ENCODE measurements at regions not wholly inside any gene's neighbourhood (a gene's known extent, or its start where the extent isn't known, plus 50 kb on each side); places are given as distances from the start of the nearest gene placed in this dataset.
"Not testable (repeated sequence)": the region's sequence is repeated elsewhere in the genome, so short reads cannot be mapped to it uniquely, and the experiment has no call there.

DNA sequence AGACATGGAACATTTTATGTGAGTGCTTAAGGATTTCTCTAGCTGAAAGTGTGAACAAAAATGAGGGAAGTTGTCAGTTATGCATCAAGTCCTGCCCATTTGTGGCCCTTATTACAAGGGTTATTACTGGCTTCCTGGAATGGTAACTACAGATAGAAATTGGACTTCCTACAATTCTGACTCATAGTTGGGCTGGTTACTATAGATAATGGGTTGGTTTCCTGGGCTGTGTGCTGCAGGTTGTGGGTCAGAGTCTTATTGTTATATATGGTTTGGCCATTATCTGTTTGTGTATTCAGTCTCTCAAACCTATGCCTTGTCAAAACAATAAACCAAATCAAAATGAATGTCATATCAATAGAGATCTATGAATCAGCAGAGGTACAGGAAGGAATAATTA is 313.7 kb downstream of the ADAMTS20 start:
- no peak for DNase-seq (ENCODE audit: extremely low spot score, unreplicated experiment)
- H3K36me3 Mint-ChIP-seq (ENCODE audit: unreplicated experiment) = no peaks in the 10 kb centered on the region
- H3K27ac Mint-ChIP-seq (ENCODE audit: unreplicated experiment) = no peak overlapping the region
- peaks cover 5% of the 10 kb centered on the region for H3K9me3 Mint-ChIP-seq (ENCODE audit: unreplicated experiment)
- TF ChIP-seq, protein P1, sequence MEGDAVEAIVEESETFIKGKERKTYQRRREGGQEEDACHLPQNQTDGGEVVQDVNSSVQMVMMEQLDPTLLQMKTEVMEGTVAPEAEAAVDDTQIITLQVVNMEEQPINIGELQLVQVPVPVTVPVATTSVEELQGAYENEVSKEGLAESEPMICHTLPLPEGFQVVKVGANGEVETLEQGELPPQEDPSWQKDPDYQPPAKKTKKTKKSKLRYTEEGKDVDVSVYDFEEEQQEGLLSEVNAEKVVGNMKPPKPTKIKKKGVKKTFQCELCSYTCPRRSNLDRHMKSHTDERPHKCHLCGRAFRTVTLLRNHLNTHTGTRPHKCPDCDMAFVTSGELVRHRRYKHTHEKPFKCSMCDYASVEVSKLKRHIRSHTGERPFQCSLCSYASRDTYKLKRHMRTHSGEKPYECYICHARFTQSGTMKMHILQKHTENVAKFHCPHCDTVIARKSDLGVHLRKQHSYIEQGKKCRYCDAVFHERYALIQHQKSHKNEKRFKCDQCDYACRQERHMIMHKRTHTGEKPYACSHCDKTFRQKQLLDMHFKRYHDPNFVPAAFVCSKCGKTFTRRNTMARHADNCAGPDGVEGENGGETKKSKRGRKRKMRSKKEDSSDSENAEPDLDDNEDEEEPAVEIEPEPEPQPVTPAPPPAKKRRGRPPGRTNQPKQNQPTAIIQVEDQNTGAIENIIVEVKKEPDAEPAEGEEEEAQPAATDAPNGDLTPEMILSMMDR (IDR thresholded peaks at IDR 0.05) = no peak
- no peaks in the 10 kb centered on the region for H3K4me1 Mint-ChIP-seq (ENCODE audit: unreplicated experiment)
- H3K4me3 Mint-ChIP-seq (ENCODE audit: unreplicated experiment) = no peak overlapping the region
- H3K27me3 Mint-ChIP-seq (ENCODE audit: unreplicated experiment) = peaks cover 9% of the 10 kb centered on the region

DNA sequence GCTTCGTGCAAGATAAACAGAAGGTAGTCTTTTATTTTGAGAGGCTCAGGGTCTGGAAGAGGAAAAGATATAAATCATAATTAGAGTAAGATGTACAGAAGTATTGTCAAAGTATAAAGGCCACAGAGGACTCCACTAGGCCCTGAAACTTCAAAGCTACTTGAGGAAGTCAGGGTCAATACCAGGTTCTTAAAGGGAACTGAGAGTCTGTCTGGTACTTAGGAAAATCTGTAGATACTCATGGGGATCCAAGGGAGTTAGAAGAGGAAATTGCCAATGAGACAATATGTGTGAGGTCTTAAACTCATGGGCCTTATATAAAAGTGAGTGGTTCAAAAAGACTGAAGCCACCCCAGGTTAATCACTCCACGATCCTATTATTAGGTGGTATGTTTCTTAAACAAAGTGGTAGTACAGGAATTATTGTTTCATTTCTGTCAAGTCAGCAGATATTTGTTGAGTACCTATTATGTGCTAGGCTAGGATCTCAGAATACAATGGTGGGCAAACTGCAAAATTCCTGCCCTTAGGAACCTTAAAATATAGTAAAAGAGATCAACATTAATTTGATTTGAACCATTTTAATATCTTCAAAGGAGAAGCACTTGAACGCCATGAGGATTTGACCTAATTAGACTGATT is 314.6 kb downstream of the ADAMTS20 start:
- Mint-ChIP-seq H3K27ac (ENCODE audit: unreplicated experiment) (no peak overlapping the region), H3K36me3 (ENCODE audit: unreplicated experiment) (no peaks in the 10 kb centered on the region), H3K4me1 (ENCODE audit: unreplicated experiment) (no peaks in the 10 kb centered on the region), H3K27me3 (ENCODE audit: unreplicated experiment) (peaks cover 9% of the 10 kb centered on the region), H3K9me3 (ENCODE audit: unreplicated experiment) (peaks cover 5% of the 10 kb centered on the region), H3K4me3 (ENCODE audit: unreplicated experiment) (no peak overlapping the region)
- TF ChIP-seq, protein P1 (IDR thresholded peaks at IDR 0.05) = no peak
- no peak for DNase-seq (ENCODE audit: extremely low spot score, unreplicated experiment)

DNA sequence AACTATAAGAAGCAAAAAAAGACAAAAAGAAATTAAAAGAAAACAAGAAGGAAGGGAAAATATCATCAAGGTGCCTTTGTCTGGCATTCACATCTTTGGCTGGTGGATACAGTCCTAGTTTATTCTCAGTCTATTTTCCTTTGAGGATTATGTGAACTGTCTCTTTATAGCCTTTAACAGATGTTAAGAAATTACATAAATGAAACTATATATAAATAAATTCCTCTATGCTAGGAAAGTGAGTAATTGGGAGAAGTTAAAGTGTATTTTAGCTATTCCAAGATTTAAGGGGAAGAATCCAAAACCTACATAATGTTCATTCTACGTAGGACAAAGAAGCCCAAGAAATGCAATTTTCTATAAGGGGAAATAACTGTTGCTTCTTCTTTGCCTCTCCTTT is 316.3 kb downstream of the ADAMTS20 start:
- no peaks in the 10 kb centered on the region for H3K4me1 Mint-ChIP-seq (ENCODE audit: unreplicated experiment)
- H3K27ac Mint-ChIP-seq (ENCODE audit: unreplicated experiment) = no peak overlapping the region
- TF ChIP-seq, protein P1 (IDR thresholded peaks at IDR 0.05) = no peak
- no peaks in the 10 kb centered on the region for H3K36me3 Mint-ChIP-seq (ENCODE audit: unreplicated experiment)
- H3K27me3 Mint-ChIP-seq (ENCODE audit: unreplicated experiment) = peaks cover 7% of the 10 kb centered on the region
- H3K4me3 Mint-ChIP-seq (ENCODE audit: unreplicated experiment) = no peak overlapping the region
- H3K9me3 Mint-ChIP-seq (ENCODE audit: unreplicated experiment) = peaks cover 5% of the 10 kb centered on the region
- DNase-seq (ENCODE audit: extremely low spot score, unreplicated experiment) = no peak

DNA sequence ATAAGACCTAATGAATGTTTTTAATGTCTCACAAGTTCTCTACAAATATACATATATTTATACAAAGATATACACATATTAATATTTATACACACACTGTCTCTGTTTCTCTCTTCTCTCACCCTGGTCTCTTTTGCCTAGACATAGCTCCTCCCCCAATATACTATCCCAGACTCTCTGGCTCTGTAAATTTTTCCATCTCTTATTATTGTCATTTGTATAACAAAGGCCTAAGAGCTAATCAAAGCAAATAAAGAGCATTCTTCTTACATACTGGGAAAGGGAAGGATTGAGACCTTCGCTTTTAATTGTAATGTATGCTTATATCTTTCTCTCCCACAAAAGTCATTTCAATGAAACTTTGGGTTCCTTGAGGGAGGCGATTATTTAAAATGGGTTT is 318.1 kb downstream of the ADAMTS20 start:
- peaks cover 5% of the 10 kb centered on the region for H3K9me3 Mint-ChIP-seq (ENCODE audit: unreplicated experiment)
- H3K27ac Mint-ChIP-seq (ENCODE audit: unreplicated experiment) = no peak overlapping the region
- H3K27me3 Mint-ChIP-seq (ENCODE audit: unreplicated experiment) = peaks cover 7% of the 10 kb centered on the region
- no peaks in the 10 kb centered on the region for H3K36me3 Mint-ChIP-seq (ENCODE audit: unreplicated experiment)
- H3K4me3 Mint-ChIP-seq (ENCODE audit: unreplicated experiment) = no peak overlapping the region
- DNase-seq (ENCODE audit: extremely low spot score, unreplicated experiment) = no peak
- no peaks in the 10 kb centered on the region for H3K4me1 Mint-ChIP-seq (ENCODE audit: unreplicated experiment)
- TF ChIP-seq, protein P1 (IDR thresholded peaks at IDR 0.05) = no peak

DNA sequence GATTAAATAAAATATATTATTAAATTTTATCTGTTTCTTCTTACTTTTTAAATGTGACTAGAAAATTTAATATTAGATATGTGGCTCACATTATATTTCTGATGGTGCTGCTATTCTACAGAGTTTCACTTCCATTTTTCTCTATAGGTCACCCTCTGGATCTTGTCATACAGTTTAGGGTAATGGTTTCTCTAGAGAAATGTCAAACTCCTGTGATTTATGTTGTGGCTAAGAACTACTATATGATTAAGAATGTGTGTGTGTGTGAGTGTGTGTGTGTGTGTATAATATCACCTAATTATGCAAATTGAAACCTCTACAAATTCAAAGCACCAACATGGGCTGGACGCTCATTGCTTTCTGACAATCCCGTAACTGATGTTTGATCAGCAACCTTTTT is 325.9 kb downstream of the ADAMTS20 start:
- peaks cover 4% of the 10 kb centered on the region for H3K9me3 Mint-ChIP-seq (ENCODE audit: unreplicated experiment)
- no peak for DNase-seq (ENCODE audit: extremely low spot score, unreplicated experiment)
- H3K4me3 Mint-ChIP-seq (ENCODE audit: unreplicated experiment) = no peak overlapping the region
- TF ChIP-seq, protein P1 (IDR thresholded peaks at IDR 0.05) = no peak
- no peaks in the 10 kb centered on the region for H3K4me1 Mint-ChIP-seq (ENCODE audit: unreplicated experiment)
- H3K27ac Mint-ChIP-seq (ENCODE audit: unreplicated experiment) = no peak overlapping the region
- H3K27me3 Mint-ChIP-seq (ENCODE audit: unreplicated experiment) = peaks cover 17% of the 10 kb centered on the region
- H3K36me3 Mint-ChIP-seq (ENCODE audit: unreplicated experiment) = no peaks in the 10 kb centered on the region

DNA sequence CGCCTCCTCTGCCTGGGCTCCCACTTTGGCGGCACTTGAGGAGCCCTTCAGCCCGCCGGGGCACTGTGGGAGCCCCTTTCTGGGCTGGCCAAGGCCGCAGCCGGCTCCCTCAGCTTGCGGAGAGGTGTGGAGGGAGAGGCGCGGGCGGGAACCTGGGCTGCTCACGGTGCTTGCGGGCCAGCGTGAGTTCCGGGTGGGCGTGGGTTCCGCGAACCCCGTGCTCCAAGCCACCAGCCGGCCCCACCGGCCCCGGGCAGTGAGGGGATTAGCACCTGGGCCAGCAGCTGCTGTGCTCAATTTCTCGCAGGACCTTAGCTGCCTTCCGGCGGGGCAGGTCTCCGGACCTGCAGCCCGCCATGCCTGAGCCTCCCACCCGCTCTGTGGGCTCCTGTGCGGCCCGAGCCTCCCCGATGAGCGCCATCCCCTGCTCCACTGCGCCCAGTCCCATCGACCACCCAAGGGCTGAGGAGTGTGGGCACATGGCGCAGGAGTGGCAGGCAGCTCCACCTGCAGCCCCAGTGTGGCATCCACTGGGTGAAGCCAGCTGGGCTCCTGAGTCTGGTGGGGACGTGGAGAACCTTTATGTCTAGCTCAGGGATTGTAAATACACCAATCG is 327.7 kb downstream of the ADAMTS20 start:
- H3K36me3 Mint-ChIP-seq (ENCODE audit: unreplicated experiment); H3K4me1 Mint-ChIP-seq (ENCODE audit: unreplicated experiment); H3K27ac Mint-ChIP-seq (ENCODE audit: unreplicated experiment); H3K9me3 Mint-ChIP-seq (ENCODE audit: unreplicated experiment); DNase-seq (ENCODE audit: extremely low spot score, unreplicated experiment); H3K4me3 Mint-ChIP-seq (ENCODE audit: unreplicated experiment): not testable (repeated sequence)
- H3K27me3 Mint-ChIP-seq (ENCODE audit: unreplicated experiment) = peaks cover 36% of the 10 kb centered on the region

Data from osteocyte (in vitro differentiated cells).